ENCODE measurements at regions not wholly inside any gene's neighbourhood (a gene's known extent, or its start where the extent isn't known, plus 50 kb on each side); places are given as distances from the start of the nearest gene placed in this dataset.
"Not testable (repeated sequence)": the region's sequence is repeated elsewhere in the genome, so short reads cannot be mapped to it uniquely, and the experiment has no call there.

DNA sequence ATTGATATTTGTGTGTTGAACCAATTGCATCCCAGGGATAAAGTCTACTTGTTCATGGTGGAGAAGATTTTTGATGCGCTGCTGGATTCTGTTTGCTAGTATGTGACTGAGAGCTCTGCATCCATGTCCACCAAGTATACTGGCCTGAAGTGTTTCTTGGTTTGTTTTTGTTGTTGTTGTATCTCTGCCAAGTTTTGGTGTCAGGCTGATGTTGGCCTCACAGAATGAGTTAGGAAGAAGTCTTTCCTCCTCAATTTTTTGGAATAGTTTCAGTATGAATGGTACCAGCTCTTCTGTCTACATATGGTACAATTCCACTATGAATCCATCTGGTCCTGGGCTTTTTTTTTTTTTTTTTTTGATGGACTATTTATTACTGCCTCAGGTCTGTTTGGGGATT lies 50.9 kb upstream of the OSTN start:
- no peak for FAIRE-seq

DNA sequence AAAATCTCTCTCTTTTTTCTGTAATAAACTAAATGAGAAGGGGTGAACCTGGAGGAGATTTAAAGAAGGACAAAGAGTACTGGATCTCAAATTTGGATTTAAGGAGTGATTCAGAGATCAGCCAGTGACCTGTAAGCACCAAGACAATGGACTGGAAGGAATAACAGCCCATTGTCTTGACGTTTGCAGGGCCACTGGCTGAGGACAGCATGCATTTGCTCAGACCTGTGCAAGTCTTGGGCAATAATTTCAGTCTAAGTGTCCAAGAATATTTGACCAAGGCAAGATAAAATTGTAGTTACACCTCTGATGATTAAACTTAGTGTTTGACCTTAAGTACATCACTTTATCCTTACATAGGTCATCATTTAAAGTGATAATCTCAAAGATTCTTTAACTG lies 55.8 kb upstream of the OSTN start:
- FAIRE-seq, result no peak

DNA sequence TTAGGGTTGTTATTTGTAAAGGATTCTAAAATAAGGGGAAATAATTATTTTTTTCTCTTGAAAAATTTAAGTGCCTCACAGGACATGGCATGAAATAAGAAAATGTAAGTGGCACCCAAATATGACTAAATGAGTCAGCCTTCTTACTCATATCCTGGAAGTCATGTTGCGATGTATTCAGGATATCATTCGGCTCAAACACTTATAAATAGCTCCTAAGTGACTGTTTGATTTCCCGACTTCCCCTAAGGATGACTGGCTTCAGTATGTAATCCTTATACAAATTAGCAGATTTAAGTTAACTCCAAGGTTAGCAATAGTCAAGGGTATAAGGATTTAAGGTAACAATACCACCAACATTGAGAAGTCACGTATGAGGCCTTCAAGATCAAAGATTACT lies 57.3 kb upstream of the OSTN start:
- FAIRE-seq, result no peak

DNA sequence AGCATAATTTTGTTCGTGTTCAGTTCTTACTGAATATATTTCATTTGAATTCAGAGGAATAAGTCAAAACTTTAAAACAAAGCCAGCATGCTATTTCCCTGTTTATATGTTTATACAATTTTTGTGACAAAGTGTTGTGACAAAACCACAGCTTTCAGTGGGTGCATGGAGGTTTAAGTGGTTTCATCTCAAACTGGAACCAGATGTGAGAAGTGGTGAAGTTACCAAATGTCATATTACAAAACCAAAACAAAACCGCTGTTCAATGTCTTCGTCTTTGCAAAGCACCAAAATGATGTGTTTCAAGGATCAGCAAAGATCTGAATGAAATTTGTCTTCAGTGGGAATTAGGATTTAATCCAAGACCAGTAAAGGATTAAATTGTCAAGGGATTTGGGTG lies 59.3 kb upstream of the OSTN start:
- FAIRE-seq, result no peak

DNA sequence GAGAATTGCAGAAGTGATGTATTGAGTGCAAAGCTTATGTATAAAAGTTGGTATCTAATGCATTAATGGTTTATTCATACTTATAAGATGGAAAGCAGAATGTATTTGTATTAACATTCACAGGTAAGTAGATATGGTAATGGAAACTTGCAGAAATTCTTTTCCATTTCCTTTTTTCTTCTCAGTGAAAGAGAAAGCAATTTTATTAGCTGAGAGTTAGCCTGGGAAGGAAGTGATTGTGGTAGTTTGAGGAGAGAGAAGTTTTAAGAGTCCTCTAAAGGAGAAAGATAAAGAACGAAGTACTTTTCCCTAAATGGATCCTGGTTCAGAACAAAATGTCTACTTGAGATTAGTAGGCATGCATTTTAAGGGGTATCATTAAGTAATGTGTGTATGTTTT lies 60.1 kb upstream of the OSTN start:
- no peak for FAIRE-seq

DNA sequence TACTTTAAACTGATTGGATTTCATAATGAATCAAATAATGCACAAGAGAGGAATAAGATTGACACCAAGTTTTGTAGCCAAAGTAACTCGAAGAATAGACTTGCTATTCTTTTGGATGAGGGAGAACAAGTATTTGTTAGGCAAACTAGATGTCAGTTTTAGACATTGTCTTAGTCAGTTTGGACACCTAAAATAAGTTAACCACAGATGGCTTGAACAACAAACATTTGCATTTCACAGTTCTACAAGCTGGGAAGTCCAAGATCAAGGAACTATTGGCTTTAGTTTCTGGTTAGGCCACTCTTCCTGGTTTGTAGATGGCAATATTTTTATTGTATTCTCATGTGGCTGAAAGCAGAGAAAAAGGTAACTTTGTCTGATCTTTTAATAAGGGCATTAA lies 61.3 kb upstream of the OSTN start:
- no peak for FAIRE-seq

DNA sequence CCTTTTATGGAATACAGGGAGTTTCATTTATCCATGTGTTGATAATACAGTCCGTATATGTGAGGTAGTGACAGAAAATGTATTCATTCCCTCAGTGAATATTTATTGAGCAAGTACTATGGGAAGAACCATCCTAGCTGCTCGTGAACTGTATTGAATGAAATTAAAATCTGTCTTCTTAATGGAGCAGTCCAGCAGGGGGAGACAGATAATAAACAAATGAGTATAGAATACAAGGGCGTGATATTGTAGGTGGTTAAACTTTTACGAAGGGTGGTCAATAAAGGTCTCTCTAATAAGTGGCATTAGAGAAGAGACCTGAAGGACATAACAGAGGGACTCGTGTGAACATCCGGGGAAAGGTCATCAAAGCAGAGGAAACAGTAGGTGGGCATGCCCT lies 62.7 kb upstream of the OSTN start:
- no peak for FAIRE-seq

DNA sequence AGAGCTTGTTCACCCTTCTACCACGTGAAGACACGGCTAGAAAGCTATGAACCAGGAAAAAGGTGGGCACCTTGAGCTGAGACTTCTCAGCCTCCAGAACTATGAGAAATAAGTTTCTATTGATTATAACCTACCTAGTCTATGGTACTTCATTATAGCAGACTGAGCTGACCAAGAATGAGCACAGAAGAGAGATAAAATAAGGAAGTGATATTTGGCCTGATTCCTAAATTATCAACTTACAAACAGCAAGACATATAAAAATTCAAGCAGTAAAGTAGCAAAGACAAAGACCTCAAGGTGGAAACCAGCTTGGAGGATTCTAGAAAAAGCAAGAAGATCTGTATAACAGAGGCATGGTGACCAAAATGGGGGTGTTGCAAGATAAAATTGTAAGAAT lies 63.9 kb upstream of the OSTN start:
- FAIRE-seq, result no peak

DNA sequence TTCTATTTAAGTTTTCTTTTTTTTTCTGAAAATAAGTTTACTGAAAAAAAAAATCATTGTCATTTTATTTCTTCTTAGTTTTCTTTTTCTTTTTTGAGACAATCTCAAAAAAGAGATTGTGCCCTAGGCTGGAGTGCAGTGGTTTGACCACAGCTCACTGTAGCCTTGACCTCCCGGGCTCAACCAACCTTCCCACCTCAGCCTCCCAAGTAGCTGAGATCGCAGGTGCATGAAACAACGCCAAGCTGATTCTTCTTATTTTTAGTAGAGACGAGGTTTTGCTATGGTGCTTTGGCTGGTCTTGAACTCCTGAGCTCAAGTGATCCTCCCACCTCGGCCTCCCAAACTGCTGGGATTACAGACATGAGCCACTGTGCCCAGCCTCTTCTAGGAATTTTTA lies 65.7 kb upstream of the OSTN start:
- FAIRE-seq, result no peak

DNA sequence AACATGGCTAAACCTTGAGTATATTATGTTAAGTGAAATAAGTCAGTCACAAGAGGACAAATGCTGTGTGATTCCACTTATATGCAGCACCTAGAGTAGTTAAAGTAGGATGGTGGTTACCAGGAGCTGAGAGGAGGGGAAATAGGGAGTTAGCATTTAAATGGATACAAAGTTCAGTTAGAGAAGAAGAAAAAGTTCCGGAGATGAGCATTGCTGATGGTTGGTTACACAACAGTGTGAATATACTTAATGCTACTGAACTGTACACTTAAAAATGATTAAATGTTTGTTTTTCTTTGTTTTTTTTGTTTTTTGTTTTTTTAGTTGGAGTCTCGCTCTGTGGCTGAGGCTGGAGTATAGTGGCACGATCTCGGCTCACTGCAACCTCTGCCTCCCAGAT lies 67.7 kb upstream of the OSTN start:
- no peak for FAIRE-seq

DNA sequence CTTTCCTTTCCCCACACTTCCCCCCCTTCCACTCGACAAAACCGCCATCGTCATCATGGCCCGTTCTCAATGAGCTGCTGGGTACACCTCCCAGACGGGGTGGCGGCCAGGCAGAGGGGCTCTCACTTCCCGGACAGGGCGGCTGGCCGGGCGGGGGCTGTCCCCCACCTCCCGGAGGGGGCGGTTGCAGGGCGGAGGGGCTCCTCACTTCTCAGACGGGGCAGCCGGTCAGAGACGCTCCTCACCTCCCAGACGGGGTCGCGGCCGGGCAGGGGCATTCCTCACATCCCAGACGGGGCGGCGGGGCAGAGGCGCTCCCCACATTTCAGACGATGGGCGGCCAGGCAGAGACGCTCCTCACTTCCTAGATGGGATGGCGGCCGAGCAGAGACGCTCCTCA lies 74.2 kb upstream of the OSTN start:
- not testable (repeated sequence) for FAIRE-seq

DNA sequence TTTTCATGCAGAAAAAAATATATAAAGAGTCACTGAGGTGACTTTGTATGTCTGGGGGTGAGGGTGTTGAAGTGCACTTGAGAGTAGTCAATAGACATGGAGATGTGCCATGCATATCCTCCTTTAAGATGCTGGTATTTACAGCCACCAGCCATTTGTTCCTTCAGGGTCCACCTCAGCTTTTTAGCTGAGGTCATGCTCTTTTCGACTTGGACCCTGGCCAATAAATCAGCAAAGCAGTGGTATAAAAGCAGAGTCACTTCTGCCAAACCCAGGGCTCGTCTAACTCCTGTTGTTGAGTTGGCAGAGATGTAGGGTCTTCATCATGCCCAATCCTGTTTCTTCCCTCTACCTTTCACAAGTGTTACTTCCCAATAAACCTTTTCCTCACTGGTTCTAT lies 75.1 kb upstream of the OSTN start:
- no peak for FAIRE-seq

DNA sequence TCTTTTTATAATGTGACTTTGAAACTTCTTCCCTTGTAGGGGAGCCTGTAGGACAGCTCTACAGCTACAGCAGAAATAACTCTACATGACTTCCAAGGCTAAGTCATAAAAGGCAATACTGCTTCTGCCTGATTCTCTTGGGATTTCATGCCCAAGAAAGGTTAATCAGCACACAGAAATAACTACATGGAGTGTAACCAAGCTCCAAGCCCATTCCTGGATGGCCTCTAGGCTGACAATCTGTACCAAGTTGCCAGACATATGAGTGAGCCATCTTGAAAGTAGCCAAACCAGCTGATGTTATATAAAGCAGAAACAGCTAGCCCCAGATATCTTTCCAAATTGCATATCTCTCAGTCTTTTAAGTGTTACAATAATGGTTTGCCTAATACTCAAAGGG lies 75.8 kb upstream of the OSTN start:
- FAIRE-seq, result no peak

DNA sequence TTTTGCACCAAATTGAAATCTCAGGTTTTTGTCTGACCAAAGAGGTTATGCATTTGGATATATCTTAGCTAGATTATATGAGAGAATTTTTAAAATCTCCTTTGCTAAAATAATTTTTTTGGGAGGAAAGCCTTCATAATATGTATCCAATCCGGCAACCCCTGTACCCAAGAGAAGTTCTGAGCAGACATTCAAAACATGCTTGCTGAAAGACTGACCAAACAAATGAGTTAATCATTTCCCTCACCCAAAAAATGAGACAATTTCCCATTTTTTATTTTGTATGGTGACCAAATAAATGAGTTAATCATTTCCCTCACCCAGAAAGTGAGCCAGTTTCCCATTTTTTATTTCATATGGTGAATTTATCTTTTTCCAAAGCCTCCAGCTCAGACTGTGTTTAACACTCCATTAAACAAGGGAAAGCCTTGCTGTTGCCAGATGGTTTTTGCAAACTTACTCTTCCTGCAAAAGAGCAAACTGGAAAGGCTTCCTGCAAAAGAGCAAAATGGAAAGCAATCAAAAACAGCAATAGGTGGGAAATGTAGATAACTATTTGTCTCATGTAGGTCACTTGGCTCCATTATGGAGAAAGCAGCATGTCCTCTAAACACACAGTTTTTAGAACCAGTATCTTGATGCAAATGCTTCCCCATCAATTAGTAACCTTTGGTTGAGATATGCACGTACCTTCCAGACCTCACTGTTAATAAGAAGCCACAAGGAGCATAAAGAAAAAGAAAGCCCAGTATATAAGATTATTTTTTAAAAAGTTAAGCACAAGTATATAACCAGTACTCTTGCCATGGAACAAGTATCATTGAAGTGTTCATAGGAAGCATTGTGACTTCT lies 78.4 kb upstream of the OSTN start:
- FAIRE-seq, result no peak

DNA sequence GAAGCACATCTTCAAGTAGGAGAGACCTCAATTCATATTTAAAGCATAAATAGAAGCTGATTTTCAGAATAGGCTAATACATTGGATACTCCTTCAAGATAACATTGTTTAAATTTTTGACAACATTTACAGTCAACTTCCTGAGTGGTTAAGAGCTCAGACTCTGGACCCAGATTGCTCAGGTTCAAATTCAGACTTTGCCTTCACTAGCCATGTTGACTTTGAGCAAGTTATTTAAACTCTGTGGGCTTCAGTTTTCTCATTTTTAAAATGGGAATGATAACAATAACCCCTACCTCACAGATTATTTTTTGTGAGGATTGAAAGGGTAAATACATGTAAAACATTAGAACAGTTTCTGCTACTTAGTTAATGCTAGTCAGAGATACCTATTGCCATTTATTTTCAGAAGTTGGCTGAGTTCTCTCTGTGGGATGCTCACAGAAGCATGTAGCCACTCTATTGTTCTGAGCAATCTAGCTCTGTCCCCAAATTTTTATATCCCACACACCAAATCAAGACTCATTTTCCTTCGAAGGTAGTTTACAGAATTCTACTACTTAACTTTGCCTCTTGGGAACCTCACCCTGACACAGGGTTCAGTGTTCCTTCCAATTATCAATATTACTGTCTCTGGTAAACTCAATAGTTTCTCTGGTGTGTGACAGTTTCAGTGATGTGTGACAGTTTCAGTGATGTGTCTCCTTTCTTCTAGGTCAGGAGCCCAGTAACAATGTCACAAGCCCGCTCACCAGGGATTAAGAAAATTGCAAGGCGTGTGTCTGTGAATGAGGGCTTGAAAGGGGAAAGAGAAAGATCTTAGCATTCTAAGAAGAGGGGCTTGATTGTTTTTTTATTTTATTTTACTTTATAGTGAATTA lies 79.4 kb upstream of the OSTN start:
- FAIRE-seq, result no peak

DNA sequence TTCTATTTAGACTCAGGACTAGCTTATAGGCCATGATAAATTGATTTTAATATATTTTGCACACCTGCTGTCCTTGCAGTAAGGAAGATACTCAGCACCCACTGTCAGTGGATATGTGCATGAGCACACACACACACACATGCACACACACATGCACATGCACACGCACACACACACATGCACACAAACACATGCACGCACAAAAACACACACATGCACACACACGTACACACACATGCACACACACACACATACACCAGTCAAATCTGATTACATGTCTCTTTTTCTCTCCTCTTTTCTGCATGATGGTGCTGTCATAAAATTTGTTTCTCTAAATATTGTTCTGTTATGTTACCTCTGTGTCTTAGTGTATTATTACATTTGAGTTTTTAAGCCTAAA lies 87.3 kb upstream of the OSTN start:
- no peak for FAIRE-seq

DNA sequence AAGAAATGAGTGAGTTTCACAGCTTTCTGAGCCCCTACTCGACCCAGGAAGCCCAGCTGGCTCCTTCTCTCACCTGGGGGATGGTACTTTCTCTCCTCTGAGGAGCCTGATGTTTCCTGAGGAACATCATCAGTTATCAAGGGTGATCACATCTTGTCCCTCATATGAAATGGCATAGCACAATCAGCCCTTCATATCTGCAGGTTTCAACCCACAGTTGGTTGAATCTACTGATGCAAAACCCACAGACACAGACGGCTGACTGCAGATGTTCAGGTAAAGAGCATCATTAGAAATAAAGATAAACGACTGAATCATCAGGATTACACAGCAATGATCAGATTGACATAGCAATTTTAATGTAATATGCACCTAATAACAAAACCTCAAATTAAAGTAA lies 93.6 kb upstream of the OSTN start:
- FAIRE-seq, result no peak

DNA sequence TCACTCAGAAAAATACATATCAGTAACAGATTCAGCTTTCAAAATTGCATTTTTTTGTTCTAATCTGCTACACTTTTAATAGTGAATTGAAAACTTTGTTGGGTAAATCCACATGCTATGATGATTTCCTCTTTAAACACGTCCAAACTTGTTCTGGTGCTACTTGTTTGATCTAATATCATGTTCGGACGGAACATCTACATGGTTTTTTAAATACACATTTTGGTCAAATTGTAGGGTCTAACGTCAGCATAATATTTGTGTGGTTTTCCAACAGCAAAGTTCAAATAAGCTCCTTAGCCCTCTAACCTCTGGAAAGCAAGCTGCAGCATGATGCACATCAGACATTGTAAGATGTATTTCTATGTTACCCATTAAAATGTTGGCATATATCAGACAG lies 98.5 kb upstream of the OSTN start:
- FAIRE-seq, result no peak

DNA sequence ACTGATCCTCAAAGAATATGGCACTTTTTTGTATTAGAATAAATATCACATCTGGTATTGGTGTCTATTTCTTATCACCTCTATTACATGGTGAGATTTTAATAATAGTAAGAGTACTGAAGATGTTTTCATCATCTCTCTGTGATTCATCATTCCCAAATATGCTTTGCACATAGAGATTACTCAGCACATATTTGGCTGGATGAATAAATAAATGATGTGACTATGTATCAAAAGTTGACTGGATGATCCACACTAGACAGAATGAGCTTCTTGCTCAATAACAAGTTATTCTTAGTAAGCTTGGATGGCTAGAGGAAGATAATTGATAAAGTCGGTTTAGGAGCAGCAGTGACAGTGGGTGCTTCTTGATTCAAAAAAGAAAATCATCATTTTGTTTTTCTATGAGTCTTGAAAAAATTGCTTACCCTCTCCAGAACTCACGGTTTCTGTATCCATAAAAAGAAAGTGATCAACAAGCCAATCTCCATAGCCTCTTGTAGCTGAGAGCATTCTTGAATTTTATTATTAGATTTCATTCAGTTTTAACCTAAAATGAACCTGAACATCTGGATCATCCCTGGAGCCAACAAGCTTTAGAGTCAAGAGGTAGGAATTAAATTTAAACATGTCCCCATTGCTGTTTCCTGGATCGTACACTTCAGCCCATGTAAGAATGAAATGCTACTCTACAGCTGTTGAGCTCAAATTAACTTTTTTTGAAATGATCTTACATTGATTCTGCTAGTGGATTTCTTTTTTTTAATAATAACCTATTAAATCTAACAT lies 104.8 kb upstream of the OSTN start:
- no peak for FAIRE-seq

DNA sequence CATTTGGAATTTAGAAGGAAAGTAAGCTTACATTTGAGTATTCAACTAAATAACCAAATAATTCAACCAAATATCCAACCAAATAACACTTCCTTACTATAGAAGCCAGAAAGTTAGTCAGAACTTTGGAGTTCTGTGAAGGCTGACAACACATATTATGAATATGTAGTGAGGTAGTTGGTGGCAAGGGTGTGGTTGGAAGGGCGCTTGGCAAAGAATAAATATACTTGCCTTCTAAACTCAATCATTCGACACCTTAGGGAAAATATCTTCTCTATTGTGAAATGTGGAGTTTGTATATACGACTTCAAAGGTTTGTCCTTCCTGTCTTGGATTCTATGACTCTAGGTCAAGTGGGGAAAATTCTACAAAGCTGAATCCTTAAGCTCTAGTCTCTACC lies 111.7 kb upstream of the OSTN start:
- FAIRE-seq, result no peak

DNA sequence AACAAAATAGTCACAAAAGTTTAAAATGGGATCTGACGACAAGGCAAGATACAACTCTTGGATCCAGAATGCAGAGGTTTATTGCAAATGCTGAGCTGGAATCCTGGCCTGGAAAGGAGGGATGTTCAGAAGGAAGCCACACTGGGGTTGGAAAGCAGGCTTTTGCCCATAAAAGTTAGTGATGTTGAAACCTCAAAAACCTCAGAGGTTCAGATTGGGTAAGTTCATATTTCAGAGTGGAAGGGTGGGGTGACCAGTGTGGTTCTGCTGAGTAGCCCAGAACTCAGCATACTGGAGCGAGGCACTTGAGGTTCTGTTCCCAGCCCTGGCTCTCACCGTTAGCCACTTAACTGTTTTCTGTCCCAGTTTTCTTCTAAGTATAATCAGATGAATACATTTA lies 114.0 kb upstream of the OSTN start:
- no peak for FAIRE-seq

DNA sequence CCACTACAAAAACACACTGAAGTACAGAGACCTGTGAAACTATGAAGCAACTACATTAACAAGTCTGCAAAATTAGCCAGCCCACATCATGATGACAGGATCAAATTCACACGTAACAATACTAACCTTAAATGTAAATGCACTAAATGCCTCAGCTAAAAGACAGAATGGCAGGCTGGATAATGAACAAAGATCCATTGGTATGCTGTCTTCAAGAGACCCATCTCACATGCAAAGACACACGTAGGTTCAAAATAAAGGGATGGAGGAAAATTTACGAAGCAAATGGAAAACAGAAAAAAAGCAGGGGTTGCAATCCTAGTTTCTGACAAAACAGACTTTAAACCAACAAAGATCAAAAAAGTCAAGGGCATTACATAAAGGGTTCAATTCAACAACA lies 120.1 kb upstream of the OSTN start:
- FAIRE-seq, result not testable (repeated sequence)

DNA sequence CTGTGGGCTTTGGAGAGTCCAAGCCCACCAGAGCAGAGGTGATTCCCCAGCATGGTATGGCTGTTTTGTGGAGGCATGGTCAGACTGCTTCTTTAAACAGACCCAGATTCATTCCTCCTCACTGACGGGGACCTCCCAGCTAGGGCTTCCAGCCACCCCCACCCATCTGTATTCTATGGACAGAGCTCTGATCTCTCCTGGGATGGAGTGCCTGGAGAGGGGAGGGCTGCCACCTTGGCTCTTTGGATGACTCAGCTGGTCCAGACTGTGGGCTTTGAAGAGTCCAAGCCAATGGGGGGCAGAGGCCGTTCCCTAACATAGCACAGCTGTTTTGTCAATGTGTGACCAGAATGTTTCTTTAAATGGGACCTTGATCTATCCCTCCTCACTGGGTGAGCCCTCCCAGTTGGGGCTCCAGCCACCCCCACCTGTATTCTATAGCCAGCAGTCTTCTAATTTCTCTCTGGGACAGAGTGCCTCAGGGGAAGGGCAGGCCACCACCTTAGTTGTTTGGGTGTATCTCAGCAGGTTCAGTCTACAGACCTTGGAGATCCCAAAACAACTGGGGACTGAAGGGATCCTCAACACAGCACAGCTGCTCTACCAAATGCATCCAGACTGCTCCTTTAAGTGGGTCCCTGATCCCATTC lies 122.0 kb upstream of the OSTN start:
- no peak for FAIRE-seq

All from A204.1 (cell line).